Stimulated activated CD4-positive, alpha-beta T cell treated with anti-CD3 and anti-CD28 coated beads, Interleukin-2, amount 100 ng/mL, for 48 hours (primary cell): ENCODE measurements at regions not wholly inside any gene's neighbourhood (a gene's known extent, or its start where the extent isn't known, plus 50 kb on each side); places are given as distances from the start of the nearest gene placed in this dataset.
"Not testable (repeated sequence)": the region's sequence is repeated elsewhere in the genome, so short reads cannot be mapped to it uniquely, and the experiment has no call there.

ENCODE experiments used
- DNase-seq, 2 donors: peaks; one replicate each; pipeline ENCODE4 v3.0.0-alpha.2; 2020

DNA sequence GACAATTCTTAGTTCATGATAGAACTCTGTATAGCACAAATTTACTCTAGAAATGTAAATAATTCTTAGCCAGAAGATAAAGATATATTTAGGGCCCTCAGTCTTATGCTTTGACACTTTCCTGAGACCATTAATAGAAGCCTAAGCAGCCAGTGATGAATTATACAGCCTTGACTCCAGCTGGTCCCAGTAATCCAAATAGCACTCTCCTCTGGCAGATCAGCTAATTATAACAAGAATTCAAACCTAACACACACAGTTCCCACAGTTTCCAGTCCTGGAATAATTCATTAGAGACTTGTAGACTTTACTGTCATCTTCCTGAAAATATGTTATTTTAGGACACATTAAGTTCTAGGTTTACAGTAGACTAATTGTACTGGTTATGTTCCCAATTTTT, 50.4 kb downstream of the SHOC1 start:
- no peak for DNase-seq

GRCh38 chr9:111743275-111743674, 51.5 kb downstream of the SHOC1 start:
- DNase-seq = peak in 1 of 2 donors; percentile 2

GRCh38 chr9:111740739-111741138, 54.0 kb downstream of the SHOC1 start:
- DNase-seq = no peak

GRCh38 chr9:111736714-111737113, 58.0 kb downstream of the SHOC1 start:
- no peak for DNase-seq

- not testable (repeated sequence) for DNase-seq
Measured at GRCh38 chr9:111735344-111735743, 59.4 kb downstream of the SHOC1 start.

GRCh38 chr9:111731928-111732327, 62.8 kb downstream of the SHOC1 start:
- no peak for DNase-seq

GRCh38 chr9:111730937-111731567, 63.7 kb downstream of the SHOC1 start:
- DNase-seq = no peak

- DNase-seq = no peak
Measured at GRCh38 chr9:111728617-111729366, 65.9 kb downstream of the SHOC1 start.

DNA sequence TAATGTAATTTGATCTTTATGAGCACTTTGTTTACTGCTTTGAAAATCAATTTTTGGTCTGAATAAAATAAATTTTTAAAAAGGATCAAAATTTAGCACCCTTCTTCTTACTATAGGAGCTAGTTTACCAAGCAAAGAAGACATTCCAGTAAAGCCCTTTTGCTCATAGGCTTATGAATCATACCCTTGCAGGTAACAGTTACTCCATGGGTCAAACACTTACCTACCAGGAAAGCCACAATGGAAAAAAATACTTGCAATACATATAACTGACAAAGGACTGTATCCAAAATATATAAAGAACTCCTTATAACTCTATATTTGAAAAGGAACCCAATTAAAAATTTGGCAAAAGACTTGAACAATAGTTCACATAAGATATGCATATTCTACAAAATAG, 66.6 kb downstream of the SHOC1 start:
- DNase-seq = no peak

DNA sequence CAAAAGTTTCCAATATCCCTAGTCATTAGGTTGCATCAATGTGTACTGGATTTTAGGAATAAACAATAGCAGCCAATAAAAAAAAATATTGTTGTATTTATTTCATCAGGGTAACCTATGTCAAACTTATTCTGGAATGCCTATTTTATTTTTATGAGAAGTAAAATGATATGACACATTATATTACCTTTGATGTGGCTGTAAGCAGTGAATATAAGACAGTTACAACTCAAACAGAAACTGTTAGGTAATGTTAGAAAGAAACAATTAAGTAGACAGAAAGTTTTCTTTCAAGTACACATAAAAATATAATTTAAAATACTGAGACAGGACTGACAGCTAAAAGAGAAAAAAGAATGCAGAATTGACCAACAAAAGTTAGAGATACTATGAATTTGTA, 65.5 kb downstream of the GNG10 start:
- no peak for DNase-seq

DNA sequence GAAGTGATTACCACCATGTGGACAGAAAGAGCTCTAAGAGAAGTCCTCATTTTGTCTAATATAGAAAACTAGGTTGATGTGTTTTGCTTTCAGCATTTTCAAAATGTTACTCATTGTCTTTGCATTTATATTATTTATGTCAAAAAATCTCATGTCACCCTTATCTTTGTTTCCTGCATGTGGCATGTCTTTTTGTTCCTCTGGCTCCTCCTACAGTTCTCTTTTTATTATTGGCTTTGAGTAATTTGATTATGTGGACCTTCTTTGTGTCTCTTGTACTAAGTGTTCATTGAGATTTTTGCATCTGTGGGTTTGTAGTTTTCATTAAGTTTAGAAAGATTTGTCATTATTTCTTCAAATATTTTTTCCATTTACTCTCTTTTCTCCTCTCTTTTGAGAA, 58.8 kb downstream of the GNG10 start:
- DNase-seq = no peak
